GM12878 (cell line): ENCODE measurements at regions not wholly inside any gene's neighbourhood (a gene's known extent, or its start where the extent isn't known, plus 50 kb on each side); places are given as distances from the start of the nearest gene placed in this dataset.
"Not testable (repeated sequence)": the region's sequence is repeated elsewhere in the genome, so short reads cannot be mapped to it uniquely, and the experiment has no call there.

Experiments
- ATAC-seq: fragments of 200-7000 bp; cut with Tn5 transposase; 3 replicates; pipeline ENCODE4 v1.9.1; 2020; ENCODE audit warnings: mild to moderate bottlenecking, moderate library complexity
- BruUV-seq: library from RNA; stranded (reverse); fragments of 400-500 nt; replicated peaks from 2 replicates; lab custom pipeline; 2021; lab: Mats Ljungman, UMichigan
- CTCF ChIA-PET: fragments of 300-600 bp; sonication (Branson Sonifier 250); formaldehyde crosslinking; extraction: SDS; loops from one replicate; lab custom pipeline; 2021; ENCODE audit warnings: inconsistent platforms; lab: Yijun Ruan, JAX
- POLR2A ChIA-PET: fragments of 350-600 bp; formaldehyde crosslinking; extraction: SDS; loops from one replicate; lab custom pipeline; 2021; ENCODE audit warnings: inconsistent platforms; lab: Charles Lee
- RAD21 ChIA-PET: fragments of 300-600 bp; sonication (Branson Sonifier 250); formaldehyde crosslinking; loops from one replicate; lab custom pipeline; 2023; ENCODE audit warnings: antibody characterized with exemption; ENCODE audit not compliant: unreplicated experiment; lab: Charles Lee
- SMC1A ChIA-PET: fragments of 300-600 bp; sonication (Branson Sonifier 250); formaldehyde crosslinking; loops from one replicate; lab custom pipeline; 2023; ENCODE audit not compliant: unreplicated experiment, uncharacterized antibody; lab: Charles Lee
- DNase-seq: peaks from one replicate; pipeline ENCODE4 v3.0.0-alpha.2; 2011; ENCODE audit warnings: low read depth, low spot score
- FAIRE-seq: peaks from 3 replicates; lab custom pipeline; 2011; peaks lifted over from hg19 to GRCh38; lab: Jason Lieb, UNC
- H2AFZ ChIP-seq: 2 replicates; pipeline ENCODE4 v1.6.0; 2011; ENCODE audit warnings: low read depth, low read length, control low read depth; ENCODE audit not compliant: control insufficient read depth
- H3K27ac ChIP-seq: 2 replicates; pipeline ENCODE4 v1.5.1; 2011; ENCODE audit warnings: control low read depth; ENCODE audit not compliant: control insufficient read depth, insufficient read depth
- H3K27me3 ChIP-seq, 2 experiments: replicated peaks in 1 of 2; 2 replicates each; pipeline versions ENCODE4 v1.6.0 to v1.6.1; 2011; ENCODE audit warnings: low read length in 1 of 2; ENCODE audit not compliant: control insufficient read depth in 2 of 2, insufficient read depth in 2 of 2
- H3K36me3 ChIP-seq, 2 experiments: 2 replicates each; pipeline ENCODE4 v1.5.1; 2011; ENCODE audit warnings: low read length in 1 of 2; ENCODE audit not compliant: control insufficient read depth in 2 of 2, insufficient read depth in 2 of 2
- H3K4me1 ChIP-seq: 2 replicates; pipeline ENCODE4 v1.6.1; 2011; ENCODE audit warnings: mild to moderate bottlenecking, low read length, moderate library complexity, mixed read lengths; ENCODE audit not compliant: control insufficient read depth, insufficient read depth
- H3K4me2 ChIP-seq: 2 replicates; pipeline ENCODE4 v1.6.0; 2011; ENCODE audit warnings: control low read depth; ENCODE audit not compliant: control insufficient read depth, insufficient read depth
- H3K4me3 ChIP-seq: fragments of 200-600 bp; sonication (generic); 2 replicates; pipeline ENCODE4 v1.5.1; 2016
- H3K79me2 ChIP-seq: 2 replicates; pipeline ENCODE4 v1.6.0; 2011; ENCODE audit warnings: low read length; ENCODE audit not compliant: control insufficient read depth, insufficient read depth
- H3K9ac ChIP-seq: 2 replicates; pipeline ENCODE4 v1.8.0; 2011; ENCODE audit warnings: low read length, control low read depth, mixed read lengths; ENCODE audit not compliant: control insufficient read depth, insufficient read depth
- H3K9me3 ChIP-seq: replicated peaks from 3 replicates; pipeline ENCODE4 v1.5.1; 2011; ENCODE audit warnings: mild to moderate bottlenecking, low read length; ENCODE audit not compliant: control insufficient read depth, insufficient read depth
- H4K20me1 ChIP-seq: 2 replicates; pipeline ENCODE4 v1.6.0; 2011; ENCODE audit not compliant: control insufficient read depth, insufficient read depth
- MTA2 ChIP-seq: fragments of 450-650 bp; IDR thresholded peaks from 2 replicates; pipeline ENCODE4 v1.6.1; 2016; ENCODE audit warnings: low read depth, mild to moderate bottlenecking, moderate library complexity
- PAX5 ChIP-seq: IDR thresholded peaks from 2 replicates; pipeline ENCODE4 v1.6.1; 2011; ENCODE audit warnings: low read depth, low read length, borderline replicate concordance
- RAD51 ChIP-seq: fragments of 450-650 bp; IDR thresholded peaks from 2 replicates; pipeline ENCODE4 v1.6.1; 2016; ENCODE audit warnings: moderate library complexity, mild to moderate bottlenecking, inconsistent platforms
- RCOR1 ChIP-seq: conservative IDR thresholded peaks from 2 replicates; pipeline ENCODE4 v1.6.1; 2012; ENCODE audit warnings: low read depth, low read length, improper control_type of control experiment
- SPI1 ChIP-seq: IDR thresholded peaks from 2 replicates; pipeline ENCODE4 v1.6.1; 2011; ENCODE audit warnings: low read depth, mild to moderate bottlenecking, low read length, moderate library complexity, borderline replicate concordance; ENCODE audit not compliant: insufficient read depth
- YBX1 ChIP-seq: fragments of 450-650 bp; IDR thresholded peaks from 2 replicates; pipeline ENCODE4 v1.6.1; 2016; ENCODE audit warnings: antibody characterized with exemption
- WGBS: methylation state at CpG from one replicate; pipeline ENCODE4 v1.1.6; 2016; ENCODE audit warnings: low lambda C conversion rate; ENCODE audit not compliant: insufficient replicate concordance, insufficient coverage; ENCODE audit errors: missing lambda C conversion rate; 5-methylcytosine and 5-hydroxymethylcytosine counted together
- in situ Hi-C: fragments of 300-500 bp; cut with MboI; formaldehyde crosslinking; loops from 9 replicates; pipeline ENCODE4 v1.14.3; 2018; ENCODE audit warnings: mixed read lengths
- intact Hi-C: fragments of 100-400 bp; cut with micrococcal nuclease; formaldehyde crosslinking; loops from one replicate; pipeline ENCODE4 v1.14.2; 2022; ENCODE audit not compliant: unreplicated experiment
- TF ChIP-seq, protein P1 (sequence below): IDR thresholded peaks from 2 replicates; pipeline ENCODE4 v1.6.1; 2012; ENCODE audit warnings: low read depth, low read length, improper control_type of control experiment

GRCh38 chr14:28163897-28164296 lies 602.7 kb upstream of the FOXG1 start (continued):
- TF ChIP-seq PAX5 (no peak), MTA2 (no peak), RAD51 (no peak), RCOR1 (no peak), SPI1 (no peak), YBX1 (no peak)
- TF ChIP-seq, protein P1, sequence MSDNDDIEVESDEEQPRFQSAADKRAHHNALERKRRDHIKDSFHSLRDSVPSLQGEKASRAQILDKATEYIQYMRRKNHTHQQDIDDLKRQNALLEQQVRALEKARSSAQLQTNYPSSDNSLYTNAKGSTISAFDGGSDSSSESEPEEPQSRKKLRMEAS: no peak

- H3K4me3 ChIP-seq, SMC1A ChIA-PET, H3K36me3 ChIP-seq, H3K9me3 ChIP-seq, H3K9ac ChIP-seq, H3K79me2 ChIP-seq, RAD21 ChIA-PET, BruUV-seq, ATAC-seq, H2AFZ ChIP-seq, POLR2A ChIA-PET, CTCF ChIA-PET, DNase-seq, H3K4me1 ChIP-seq, H3K4me2 ChIP-seq, H4K20me1 ChIP-seq, H3K27me3 ChIP-seq, FAIRE-seq, H3K27ac ChIP-seq, in situ Hi-C loops, intact Hi-C loops: not testable (repeated sequence)
- 68% methylated on average over 24 of the region's 29 CpGs for WGBS
Observed at GRCh38 chr14:28187902-28188830, 578.4 kb upstream of the FOXG1 start.
